Lung microvascular endothelial cell (primary cell): ENCODE measurements at regions not wholly inside any gene's neighbourhood (a gene's known extent, or its start where the extent isn't known, plus 50 kb on each side); places are given as distances from the start of the nearest gene placed in this dataset.
"Not testable (repeated sequence)": the region's sequence is repeated elsewhere in the genome, so short reads cannot be mapped to it uniquely, and the experiment has no call there.

ENCODE experiments used
- DNase-seq, 2 donors: peaks; one replicate each; pipeline versions ENCODE4 v3.0.0 to v3.0.0-alpha.2; 2010; ENCODE audit warnings: low read depth in 2 of 2

DNA sequence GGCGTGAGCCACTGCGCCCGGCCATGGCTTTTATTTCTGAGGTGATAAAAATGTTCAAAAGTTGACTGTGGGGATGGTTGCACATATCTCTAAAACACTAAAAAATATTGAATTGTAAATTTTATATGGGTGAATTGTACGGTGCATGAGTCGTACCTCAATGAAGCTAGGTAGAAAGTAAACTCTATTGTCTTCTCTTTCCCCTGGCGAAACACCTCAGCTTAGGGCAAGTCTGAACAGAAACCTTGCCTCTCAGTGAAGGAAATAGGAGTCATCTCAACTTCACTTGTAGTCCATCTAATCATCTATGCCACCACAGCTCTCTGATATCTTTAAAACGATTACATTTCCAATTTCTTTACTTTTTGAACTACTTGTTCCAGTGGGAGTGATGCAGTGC is 309.6 kb downstream of the SPATA31A1 start:
- not testable (repeated sequence) for DNase-seq

DNA sequence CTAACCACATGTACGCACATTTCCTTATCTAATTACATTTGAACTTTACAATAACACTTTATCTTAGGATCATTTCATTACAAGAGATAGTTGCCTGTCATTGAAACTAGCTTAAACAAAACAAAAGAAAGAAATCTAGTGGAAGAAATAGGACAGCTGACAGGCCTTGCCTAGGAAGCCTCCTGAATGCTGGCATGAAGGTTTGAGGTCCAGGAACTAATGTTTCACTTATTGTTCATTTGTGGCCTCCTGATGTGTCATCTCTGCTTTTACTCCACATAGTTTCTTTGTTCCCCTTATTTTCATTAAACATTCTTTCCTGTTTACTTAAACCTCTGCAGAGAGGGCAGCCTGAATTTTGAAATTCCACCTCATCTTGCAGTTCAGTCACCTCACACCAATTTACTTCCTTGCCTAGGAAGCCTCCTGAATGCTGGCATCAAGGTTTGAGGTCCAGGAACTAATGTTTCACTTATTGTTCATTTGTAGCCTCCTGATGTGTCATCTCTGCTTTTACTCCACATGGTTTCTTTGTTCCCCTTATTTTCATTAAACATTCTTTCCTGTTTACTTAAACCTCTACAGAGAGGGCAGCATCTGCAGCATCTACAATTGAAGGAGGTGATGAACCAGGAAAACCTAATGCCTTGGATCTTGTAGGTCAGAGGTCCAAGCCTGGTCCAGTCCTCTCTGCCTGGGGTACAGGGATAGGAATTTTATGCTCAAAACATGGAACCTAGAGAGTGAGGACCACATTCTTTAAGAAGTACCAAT is 319.2 kb downstream of the SPATA31A1 start:
- DNase-seq = not testable (repeated sequence)

DNA sequence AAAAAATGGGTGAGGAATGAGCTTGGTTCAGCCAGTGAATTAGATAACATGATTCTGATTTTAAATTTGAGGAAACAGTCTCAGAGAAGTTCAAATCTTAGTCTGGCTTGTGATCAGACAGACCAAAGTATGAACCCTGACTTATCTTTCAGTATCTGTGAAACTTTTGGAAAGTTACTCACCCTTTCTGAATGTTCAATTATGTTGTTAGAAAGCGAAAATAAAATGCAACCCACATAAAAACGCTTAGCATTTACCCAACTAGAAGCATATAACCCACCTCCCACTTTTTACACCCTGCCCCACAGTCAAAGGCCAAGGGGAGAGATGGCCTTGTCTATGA is 319.7 kb downstream of the SPATA31A1 start:
- not testable (repeated sequence) for DNase-seq

DNA sequence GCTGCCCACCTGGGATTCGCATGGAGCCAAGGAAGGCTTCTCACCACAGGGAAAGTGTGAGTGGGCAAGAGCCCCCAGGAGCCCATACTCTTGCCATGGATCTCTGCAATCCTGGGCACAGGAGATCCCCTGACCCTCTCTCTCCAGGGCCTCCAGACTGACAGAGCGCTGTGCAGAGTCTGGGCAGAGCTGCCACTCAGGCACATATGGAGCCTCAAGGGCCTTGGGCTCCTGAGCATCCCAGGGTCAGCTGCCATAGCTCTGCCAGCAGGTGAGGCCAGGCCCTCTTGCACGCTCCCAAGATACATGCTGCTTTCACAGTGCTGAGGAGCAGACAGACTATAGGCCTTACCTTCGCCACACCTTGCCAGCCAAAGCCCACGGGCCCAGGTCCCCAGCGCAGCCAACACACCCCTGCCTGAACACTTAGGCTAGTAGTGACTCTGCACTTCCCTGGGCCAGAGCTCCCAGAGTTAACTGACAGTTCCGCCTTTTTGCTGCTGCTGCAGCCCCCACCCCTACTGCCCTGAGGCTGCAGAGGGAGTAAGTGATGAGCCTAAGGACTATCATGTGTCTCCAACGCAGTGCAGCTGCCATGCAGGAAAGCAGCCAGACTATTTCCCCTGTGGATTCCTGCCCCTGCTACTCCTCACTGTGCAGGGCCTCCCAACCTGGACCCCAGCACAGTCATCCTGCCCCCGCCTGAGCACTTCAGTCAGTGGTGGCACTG is 323.2 kb downstream of the SPATA31A1 start:
- not testable (repeated sequence) for DNase-seq

DNA sequence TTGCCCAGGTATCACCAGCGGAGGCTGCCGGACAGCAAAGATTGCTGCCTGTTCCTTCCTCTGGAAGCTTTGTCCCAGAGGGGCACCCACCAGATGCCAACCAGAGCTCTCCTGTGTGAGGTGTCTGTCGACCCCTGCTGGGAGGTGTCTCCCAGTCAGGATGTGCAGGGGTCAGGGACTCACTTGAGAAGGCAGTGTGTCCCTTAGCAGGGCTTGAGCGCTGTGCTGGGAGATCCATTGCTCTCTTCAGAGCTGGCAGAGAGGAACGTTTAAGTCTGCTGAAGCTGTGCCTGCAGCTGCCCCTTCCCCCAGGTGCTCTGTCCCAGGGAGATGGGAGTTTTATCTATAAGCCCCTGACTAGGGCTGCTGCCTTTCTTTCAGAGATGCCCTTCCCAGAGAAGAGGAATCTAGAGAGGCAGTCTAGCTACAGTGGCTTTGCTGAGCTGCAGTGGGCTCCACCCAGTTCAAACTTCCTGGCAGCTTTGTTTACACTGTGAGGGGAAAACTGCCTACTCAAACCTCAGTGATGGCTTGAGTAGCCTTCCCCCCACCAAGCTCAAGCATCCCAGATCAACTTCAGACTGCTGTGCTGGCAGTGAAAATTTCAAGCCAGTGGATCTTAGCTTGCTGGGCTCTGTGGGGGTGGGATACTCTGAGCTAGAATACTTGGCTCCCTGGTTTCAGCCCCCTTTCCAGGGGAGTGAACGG is 325.4 kb downstream of the SPATA31A1 start:
- not testable (repeated sequence) for DNase-seq

DNA sequence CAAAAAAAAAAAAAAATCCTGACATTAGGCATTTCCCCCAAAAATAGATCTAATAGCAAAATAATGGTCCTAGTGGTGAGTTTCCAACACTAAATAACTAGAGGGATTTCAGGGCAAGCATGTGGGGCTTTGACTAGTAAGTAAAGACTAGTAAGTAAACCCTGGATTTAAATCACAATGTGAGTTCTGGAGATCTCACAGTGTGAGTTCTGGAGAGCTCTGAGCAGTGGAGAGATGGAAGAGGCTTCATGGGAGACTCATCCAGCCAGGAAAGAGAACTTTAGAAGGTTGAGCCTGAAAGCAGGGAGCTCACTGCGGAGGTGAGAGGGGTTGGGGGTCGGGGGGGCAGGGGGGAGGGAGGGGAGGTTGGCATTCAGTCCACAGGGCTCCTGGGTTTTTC is 373.4 kb downstream of the SPATA31A1 start:
- not testable (repeated sequence) for DNase-seq

DNA sequence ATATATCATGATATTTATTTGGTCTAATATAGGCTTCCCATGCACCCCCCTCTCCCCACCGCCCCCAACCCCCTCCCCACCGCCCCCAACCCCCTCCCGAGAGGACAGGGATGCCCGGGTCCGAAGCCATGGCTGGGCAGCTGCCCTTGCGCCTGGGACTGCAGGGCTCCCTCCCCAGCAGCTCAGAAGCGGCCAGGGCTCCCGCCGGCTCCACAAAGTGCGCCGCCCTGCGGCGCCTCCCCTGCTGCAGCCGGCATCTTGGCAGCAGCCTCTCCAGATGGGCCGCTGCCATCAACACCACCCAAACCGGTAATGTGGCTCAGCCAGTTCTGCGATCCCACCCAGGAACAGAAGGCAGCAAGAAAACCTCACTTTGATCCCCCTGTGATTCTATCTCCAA is 389.4 kb downstream of the SPATA31A1 start:
- not testable (repeated sequence) for DNase-seq

DNA sequence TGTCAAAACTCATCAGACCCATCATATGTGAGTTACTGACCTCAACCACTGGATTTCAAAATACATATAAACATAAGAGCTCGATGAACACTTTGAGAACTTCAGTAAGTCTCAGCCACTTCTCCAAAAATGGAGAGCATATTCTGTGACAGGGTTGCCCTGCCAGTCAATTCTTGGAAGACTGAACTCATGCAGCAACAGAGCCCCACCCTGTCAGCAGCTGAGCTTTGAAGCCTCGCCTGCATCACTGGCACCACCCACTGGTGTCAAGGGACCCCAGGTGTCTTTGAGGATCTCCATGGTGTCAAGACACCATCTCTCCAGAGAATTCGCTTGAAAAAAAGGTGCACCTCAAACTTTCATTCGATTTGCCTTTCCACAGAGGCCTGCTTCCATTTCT is 420.1 kb downstream of the SPATA31A1 start:
- DNase-seq = not testable (repeated sequence)

DNA sequence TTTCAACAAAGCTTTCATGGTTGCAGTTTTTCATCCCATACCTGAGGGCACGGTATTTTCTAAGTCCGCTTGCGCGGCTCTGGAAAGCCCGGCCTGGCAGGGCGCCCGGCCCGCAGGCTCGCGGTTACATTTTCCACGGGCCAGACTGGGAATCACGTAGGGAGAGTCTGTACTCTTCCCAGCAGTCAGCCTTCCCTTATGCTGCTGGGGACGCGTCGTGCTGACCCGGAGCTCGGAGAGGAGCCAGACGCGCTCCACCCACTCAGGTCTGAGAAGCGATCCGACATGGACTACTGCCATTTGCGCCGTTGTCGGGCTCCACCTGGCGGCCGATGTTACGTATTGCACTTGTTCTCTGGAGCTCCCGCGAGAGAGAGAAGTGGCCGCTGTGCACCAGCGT is 435.9 kb downstream of the SPATA31A1 start:
- DNase-seq = not testable (repeated sequence)

DNA sequence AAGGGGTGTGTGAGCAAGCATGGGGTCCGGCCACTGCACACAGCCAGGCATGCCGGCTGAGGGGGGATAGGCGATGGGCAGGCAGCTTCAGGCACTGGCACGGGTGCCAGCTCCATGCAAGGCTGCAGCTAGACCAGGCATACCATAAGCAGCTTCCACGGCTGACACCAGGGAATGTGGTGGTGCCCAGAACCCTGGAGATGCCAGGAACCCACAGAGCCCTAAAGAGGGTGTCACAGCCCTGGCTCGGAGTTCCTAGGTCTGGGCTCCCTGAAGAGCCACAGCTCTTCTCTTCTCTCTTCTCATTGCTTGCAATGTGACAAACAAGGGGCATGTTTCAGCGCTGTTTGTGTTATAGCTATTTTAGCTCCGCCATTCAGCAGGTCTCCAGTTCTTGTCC is 442.5 kb downstream of the SPATA31A1 start:
- DNase-seq = not testable (repeated sequence)

DNA sequence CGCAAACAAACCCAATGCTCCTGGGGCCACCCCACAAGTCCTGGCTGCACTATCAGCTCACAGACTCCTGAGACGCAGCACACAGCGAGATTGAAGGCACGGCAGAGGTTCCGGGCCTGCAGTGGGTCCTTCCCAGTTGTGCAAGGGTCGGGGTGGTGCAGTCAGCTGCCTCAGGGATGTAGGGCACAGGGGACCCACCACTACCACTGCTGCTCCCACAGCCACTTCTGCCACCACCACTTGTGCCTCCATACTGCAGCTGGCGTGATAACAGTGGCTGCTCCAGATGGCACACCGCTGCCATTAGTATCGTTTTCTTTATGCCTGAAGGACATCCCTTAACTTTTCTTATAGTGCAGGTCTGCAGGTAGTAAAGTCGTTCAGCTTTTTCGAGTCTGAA is 443.8 kb downstream of the SPATA31A1 start:
- DNase-seq = not testable (repeated sequence)

DNA sequence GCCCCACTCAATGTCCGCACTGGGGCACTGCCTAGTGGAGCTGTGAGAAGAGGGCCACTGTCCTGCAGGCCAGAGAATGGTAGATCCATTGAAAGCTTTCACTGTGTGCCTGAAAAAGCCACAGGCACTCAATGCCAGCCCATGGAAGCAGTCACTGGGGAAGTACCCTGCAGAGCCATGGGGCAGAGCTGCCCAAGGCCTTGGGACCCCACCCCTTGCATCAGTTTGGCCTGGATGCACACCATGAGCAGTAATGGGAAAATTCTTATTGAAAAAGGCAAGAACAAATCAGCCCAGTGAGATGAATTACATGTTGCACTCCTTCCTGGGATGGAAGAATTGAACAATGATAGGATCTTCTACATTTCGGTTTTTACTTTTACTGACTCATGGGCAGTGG is 447.1 kb downstream of the SPATA31A1 start:
- not testable (repeated sequence) for DNase-seq

DNA sequence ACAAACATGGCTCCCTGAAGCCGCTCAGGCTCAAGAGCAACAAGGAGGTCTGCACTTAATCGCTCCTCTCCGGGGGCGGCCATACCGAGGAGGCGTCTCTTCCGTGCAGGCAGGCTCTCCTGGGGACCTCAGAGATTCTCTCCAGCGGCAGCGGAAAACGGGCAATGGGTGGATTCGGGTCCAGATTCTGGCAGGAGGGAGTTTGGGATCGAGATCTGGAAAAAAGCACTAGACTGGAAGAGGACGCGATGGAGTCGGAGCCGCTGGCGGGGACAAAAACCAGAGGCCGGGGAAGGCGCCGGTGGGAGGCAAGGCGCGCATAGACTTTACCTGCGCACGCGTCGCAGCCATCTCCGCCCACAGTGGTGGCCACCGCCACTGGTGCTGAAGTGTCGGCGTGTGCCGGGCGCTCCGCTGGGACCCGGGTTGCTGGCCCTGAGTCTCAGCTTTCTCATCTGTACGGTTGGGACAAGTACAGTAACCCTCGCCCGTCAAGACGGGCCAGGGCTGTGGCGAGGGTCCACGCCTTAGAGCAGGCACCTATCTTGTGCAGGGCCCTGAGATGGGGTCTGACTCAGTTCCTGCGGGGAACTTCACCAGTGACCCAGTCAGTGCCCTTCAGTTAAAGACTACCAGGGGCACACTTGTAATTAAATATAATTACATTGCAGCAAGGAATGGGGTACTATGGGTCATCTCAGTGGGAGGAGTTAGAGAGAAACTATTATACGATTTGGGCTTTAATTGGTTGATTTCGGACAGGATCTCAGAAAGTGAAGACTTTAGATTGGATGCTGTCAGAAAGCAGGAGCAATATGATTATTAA is 454.1 kb downstream of the SPATA31A1 start:
- peak; percentile 61 to 73 for DNase-seq

DNA sequence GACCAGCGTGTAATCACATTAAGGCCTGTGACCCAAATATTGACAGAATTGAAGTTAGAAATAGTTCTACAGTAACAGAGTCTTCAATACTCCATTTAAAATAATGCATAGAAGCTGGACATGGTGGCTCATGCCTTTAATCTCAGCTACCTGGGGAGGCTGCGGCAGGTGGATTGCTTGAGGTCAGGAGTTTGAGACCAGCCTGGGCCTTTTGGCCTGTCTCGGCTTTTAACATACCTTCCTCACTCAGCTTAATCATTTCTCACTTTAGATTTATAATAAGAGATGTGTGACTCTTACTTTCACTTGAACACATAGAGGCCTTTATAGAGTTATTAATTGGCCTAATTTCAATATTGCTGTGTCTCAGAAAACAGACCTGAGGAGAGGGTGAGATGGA is 454.9 kb downstream of the SPATA31A1 start:
- not testable (repeated sequence) for DNase-seq

DNA sequence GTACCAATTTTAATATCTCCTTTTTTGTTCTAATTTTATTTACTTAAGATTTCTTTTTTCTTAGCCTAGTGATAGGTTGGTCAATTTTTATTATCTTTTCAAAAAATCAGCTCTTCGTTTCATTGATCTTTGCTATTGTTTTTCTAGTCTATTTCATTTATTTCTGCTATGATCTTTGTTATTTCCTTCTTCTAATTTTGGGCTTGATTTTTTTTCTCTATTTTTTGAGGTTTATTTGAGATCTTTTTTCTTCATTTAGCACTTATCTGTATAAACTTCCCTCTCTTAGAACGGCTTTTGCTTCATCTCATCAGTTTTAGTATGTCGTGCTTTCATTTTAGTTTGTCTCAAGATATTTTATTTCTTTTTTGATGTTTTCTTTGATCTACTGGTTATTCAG is 456.1 kb downstream of the SPATA31A1 start:
- not testable (repeated sequence) for DNase-seq

DNA sequence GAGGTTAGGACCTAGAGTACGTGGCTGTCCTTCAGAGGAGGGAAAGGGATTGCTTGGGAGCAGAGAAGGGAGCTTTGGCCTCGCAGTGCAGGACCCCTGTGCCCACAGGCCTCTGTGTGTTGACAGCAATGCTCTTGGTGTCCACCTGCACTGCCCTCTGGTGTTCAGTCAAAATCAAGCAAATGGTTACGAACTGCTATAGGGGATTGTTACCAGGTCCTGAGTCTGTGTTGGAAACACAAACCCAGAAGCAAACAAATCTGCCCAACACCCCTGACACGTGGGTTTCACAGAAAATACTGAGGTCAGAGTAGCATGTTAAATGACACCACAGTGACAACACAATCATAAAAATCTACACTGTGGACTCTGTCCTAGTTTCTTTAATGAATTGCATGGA is 473.0 kb downstream of the SPATA31A1 start:
- DNase-seq = peak; percentile 6 to 38
